ENCODE measurements at regions not wholly inside any gene's neighbourhood (a gene's known extent, or its start where the extent isn't known, plus 50 kb on each side); places are given as distances from the start of the nearest gene placed in this dataset.
A peak's percentile ranks its signal among the peaks of the same experiment; 100 is the strongest.

DNA sequence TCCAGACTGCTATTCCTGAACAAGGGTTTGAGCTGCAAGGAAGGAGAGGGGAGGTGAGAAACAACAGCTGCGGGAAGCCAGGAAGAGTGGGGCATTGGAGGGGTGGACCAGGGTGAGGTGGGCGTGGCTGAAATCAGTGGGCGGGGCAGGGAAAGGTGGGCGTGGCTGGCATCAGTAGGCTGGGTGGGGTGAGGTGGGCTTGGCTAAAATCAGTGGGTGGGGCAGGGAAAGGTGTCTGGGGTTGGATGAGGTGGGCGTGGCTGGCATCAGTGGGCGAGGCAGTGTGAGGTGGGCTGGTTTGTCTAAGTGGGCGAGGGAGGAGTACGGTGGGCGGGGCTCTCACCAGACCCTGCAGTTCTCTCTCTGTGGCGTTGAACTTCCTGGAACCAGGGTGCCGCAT, 87.6 kb downstream of the MUC16 start:
- peaks cover 3% of the 10 kb centered on the region for H3K36me3 Mint-ChIP-seq (ENCODE audit: low read depth, unreplicated experiment)
- peak overlapping the region; percentile 67 for H3K27ac Mint-ChIP-seq (ENCODE audit: unreplicated experiment)
- no peak overlapping the region for H3K4me3 Mint-ChIP-seq (ENCODE audit: unreplicated experiment)
- no peaks in the 10 kb centered on the region for H3K4me1 Mint-ChIP-seq (ENCODE audit: unreplicated experiment)
- no peak for TF ChIP-seq CTCF (IDR thresholded peaks at IDR 0.05; ENCODE audit: unreplicated experiment)
- peaks cover 33% of the 10 kb centered on the region for H3K9me3 Mint-ChIP-seq (ENCODE audit: unreplicated experiment)
- no peak for DNase-seq (ENCODE audit: low spot score)
- peaks cover 1% of the 10 kb centered on the region for H3K27me3 Mint-ChIP-seq (ENCODE audit: unreplicated experiment)

DNA sequence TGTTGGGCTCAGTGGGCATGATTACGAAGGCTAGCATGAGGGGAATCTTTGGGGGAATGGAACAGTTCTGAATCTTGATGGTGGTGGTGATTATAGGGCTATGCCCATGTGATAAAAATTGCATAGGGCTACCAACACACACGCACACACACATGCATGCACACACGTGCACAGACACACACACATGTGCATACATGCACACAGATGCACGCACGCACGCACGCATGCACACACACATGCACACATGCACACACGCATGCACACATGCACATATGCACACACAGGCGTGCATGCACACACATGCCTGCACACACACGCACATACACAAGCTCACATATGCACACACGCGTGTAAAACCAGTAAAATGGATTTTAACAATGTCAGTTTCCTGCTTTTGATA, 85.9 kb downstream of the MUC16 start:
- peaks cover 4% of the 10 kb centered on the region for H3K27me3 Mint-ChIP-seq (ENCODE audit: unreplicated experiment)
- DNase-seq (ENCODE audit: low spot score), result no peak
- H3K36me3 Mint-ChIP-seq (ENCODE audit: low read depth, unreplicated experiment), result peaks cover 12% of the 10 kb centered on the region
- no peak overlapping the region for H3K4me3 Mint-ChIP-seq (ENCODE audit: unreplicated experiment)
- no peaks in the 10 kb centered on the region for H3K4me1 Mint-ChIP-seq (ENCODE audit: unreplicated experiment)
- no peak overlapping the region for H3K27ac Mint-ChIP-seq (ENCODE audit: unreplicated experiment)
- TF ChIP-seq CTCF (IDR thresholded peaks at IDR 0.05; ENCODE audit: unreplicated experiment), result no peak
- H3K9me3 Mint-ChIP-seq (ENCODE audit: unreplicated experiment), result peaks cover 48% of the 10 kb centered on the region

GRCh38 chr19:8926341-8926740, 83.9 kb downstream of the MUC16 start:
- no peaks in the 10 kb centered on the region for H3K4me1 Mint-ChIP-seq (ENCODE audit: unreplicated experiment)
- H3K9me3 Mint-ChIP-seq (ENCODE audit: unreplicated experiment), result peaks cover 55% of the 10 kb centered on the region

DNA sequence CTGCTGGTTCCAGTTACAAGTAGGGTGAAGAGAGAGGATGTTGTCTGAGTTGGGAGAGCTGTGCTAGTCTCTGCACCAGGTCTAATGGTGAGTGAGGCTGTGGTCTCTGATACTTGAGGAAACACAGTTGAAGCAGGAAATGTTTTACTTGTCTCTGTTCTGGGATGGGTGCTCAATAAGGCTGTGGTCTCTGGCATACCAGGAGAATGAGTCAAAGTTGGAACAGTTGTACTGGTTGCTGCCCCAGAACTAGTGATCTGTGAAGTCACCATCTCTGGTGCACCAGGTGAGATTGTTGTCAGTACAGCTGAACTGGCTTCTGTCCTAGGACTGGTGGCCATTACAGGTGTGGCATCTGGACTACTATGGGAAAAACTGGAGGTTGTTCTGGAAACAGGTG, 74.7 kb downstream of the MUC16 start:
- Mint-ChIP-seq H3K4me3 (ENCODE audit: unreplicated experiment) (peak overlapping the region; percentile 66), H3K27me3 (ENCODE audit: unreplicated experiment) (peaks cover 15% of the 10 kb centered on the region), H3K4me1 (ENCODE audit: unreplicated experiment) (no peaks in the 10 kb centered on the region), H3K36me3 (ENCODE audit: low read depth, unreplicated experiment) (peaks cover 45% of the 10 kb centered on the region), H3K27ac (ENCODE audit: unreplicated experiment) (no peak overlapping the region), H3K9me3 (ENCODE audit: unreplicated experiment) (peaks cover 68% of the 10 kb centered on the region)
- no peak for DNase-seq (ENCODE audit: low spot score)
- TF ChIP-seq CTCF (IDR thresholded peaks at IDR 0.05; ENCODE audit: unreplicated experiment), result no peak

More at GRCh38 chr19:8926341-8926740, 83.9 kb downstream of the MUC16 start:
- Mint-ChIP-seq H3K27ac (ENCODE audit: unreplicated experiment) (no peak overlapping the region), H3K36me3 (ENCODE audit: low read depth, unreplicated experiment) (peaks cover 16% of the 10 kb centered on the region), H3K27me3 (ENCODE audit: unreplicated experiment) (peaks cover 8% of the 10 kb centered on the region), H3K4me3 (ENCODE audit: unreplicated experiment) (no peak overlapping the region)
- DNase-seq (ENCODE audit: low spot score), result no peak
- no peak for TF ChIP-seq CTCF (IDR thresholded peaks at IDR 0.05; ENCODE audit: unreplicated experiment)

GRCh38 chr19:8938576-8938975, 71.6 kb downstream of the MUC16 start:
- Mint-ChIP-seq H3K27ac (ENCODE audit: unreplicated experiment) (no peak overlapping the region), H3K4me3 (ENCODE audit: unreplicated experiment) (no peak overlapping the region), H3K27me3 (ENCODE audit: unreplicated experiment) (peaks cover 13% of the 10 kb centered on the region), H3K9me3 (ENCODE audit: unreplicated experiment) (peaks cover 51% of the 10 kb centered on the region), H3K4me1 (ENCODE audit: unreplicated experiment) (no peaks in the 10 kb centered on the region), H3K36me3 (ENCODE audit: low read depth, unreplicated experiment) (peaks cover 32% of the 10 kb centered on the region)
- no peak for DNase-seq (ENCODE audit: low spot score)
- TF ChIP-seq CTCF (IDR thresholded peaks at IDR 0.05; ENCODE audit: unreplicated experiment), result no peak
